IMR-90 (cell line): ENCODE measurements at regions not wholly inside any gene's neighbourhood (a gene's known extent, or its start where the extent isn't known, plus 50 kb on each side); places are given as distances from the start of the nearest gene placed in this dataset.
A peak's percentile ranks its signal among the peaks of the same experiment; 100 is the strongest.
"Not testable (repeated sequence)": the region's sequence is repeated elsewhere in the genome, so short reads cannot be mapped to it uniquely, and the experiment has no call there.

ENCODE experiments used
- ATAC-seq: fragments of 200-7000 bp; cut with Tn5 transposase; 2 replicates; pipeline ENCODE4 v1.9.1; 2020; ENCODE audit warnings: low read depth, mild to moderate bottlenecking, moderate library complexity
- BruUV-seq: library from RNA; stranded (reverse); fragments of 400-500 nt; replicated peaks from 2 replicates; lab custom pipeline; 2021; lab: Mats Ljungman, UMichigan
- CTCF ChIA-PET: fragments of 300-600 bp; formaldehyde crosslinking; extraction: SDS; loops from one replicate; lab custom pipeline; 2021; ENCODE audit warnings: antibody characterized with exemption; lab: Yijun Ruan, JAX
- POLR2A ChIA-PET: fragments of 300-600 bp; sonication (Branson Sonifier 250); formaldehyde crosslinking; loops from one replicate; lab custom pipeline; 2022; ENCODE audit warnings: antibody characterized with exemption; ENCODE audit not compliant: unreplicated experiment; lab: Charles Lee
- DNase-seq: peaks from one replicate; pipeline ENCODE4 v3.0.0; 2013
- H2AFZ ChIP-seq: replicated peaks from 2 replicates; pipeline ENCODE3; 2013; ENCODE audit warnings: low read length, mild to moderate bottlenecking; ENCODE audit not compliant: poor library complexity
- H2AK5ac ChIP-seq: 2 replicates; pipeline ENCODE4 v1.6.1; 2013; ENCODE audit warnings: low read depth, low read length, inconsistent platforms
- H2AK9ac ChIP-seq: replicated peaks from 2 replicates; pipeline ENCODE3; 2013; ENCODE audit warnings: mild to moderate bottlenecking, low read depth, low read length, moderate library complexity; ENCODE audit not compliant: poor library complexity
- H2BK120ac ChIP-seq: 2 replicates; pipeline ENCODE4 v1.6.1; 2013; ENCODE audit warnings: low read depth, low read length, inconsistent platforms
- H2BK15ac ChIP-seq: 3 replicates; pipeline ENCODE4 v1.6.1; 2013; ENCODE audit warnings: low read depth, low read length, inconsistent platforms
- H2BK20ac ChIP-seq: 2 replicates; pipeline ENCODE4 v1.6.1; 2013; ENCODE audit warnings: low read depth, mild to moderate bottlenecking, inconsistent platforms, low read length, moderate library complexity
- H2BK5ac ChIP-seq: 2 replicates; pipeline ENCODE4 v1.6.1; 2013; ENCODE audit warnings: mild to moderate bottlenecking, low read depth, low read length, inconsistent platforms; ENCODE audit not compliant: poor library complexity, severe bottlenecking
- H3K14ac ChIP-seq: replicated peaks from 2 replicates; pipeline ENCODE4 v1.6.1; 2013; ENCODE audit warnings: low read depth, low read length, inconsistent platforms
- H3K18ac ChIP-seq: 2 replicates; pipeline ENCODE4 v1.6.1; 2013; ENCODE audit warnings: low read depth, low read length, control low read depth
- H3K23ac ChIP-seq: 2 replicates; pipeline ENCODE4 v1.6.1; 2013; ENCODE audit warnings: low read depth, low read length, inconsistent platforms
- H3K27ac ChIP-seq: 2 replicates; pipeline ENCODE4 v1.5.1; 2013; ENCODE audit warnings: mild to moderate bottlenecking, control low read depth, low read length; ENCODE audit not compliant: insufficient read depth
- H3K27me3 ChIP-seq: 2 replicates; pipeline ENCODE4 v1.6.1; 2013; ENCODE audit warnings: low read length; ENCODE audit not compliant: control insufficient read depth, insufficient read depth
- H3K36me3 ChIP-seq: 2 replicates; pipeline ENCODE4 v1.6.1; 2013; ENCODE audit warnings: low read length, mixed read lengths; ENCODE audit not compliant: control insufficient read depth, insufficient read depth
- H3K4ac ChIP-seq: 2 replicates; pipeline ENCODE4 v1.6.1; 2013; ENCODE audit warnings: low read depth, low read length, inconsistent platforms
- H3K4me1 ChIP-seq: 2 replicates; pipeline ENCODE4 v1.6.1; 2013; ENCODE audit warnings: low read length, mixed read lengths; ENCODE audit not compliant: control insufficient read depth, insufficient read depth
- H3K4me2 ChIP-seq: 2 replicates; pipeline ENCODE4 v1.6.1; 2013; ENCODE audit warnings: low read depth, mild to moderate bottlenecking, control low read depth, low read length, moderate library complexity
- H3K4me3 ChIP-seq: 2 replicates; pipeline ENCODE4 v1.5.1; 2013; ENCODE audit warnings: low read depth, mild to moderate bottlenecking, control low read depth, low read length, moderate library complexity; ENCODE audit not compliant: insufficient read depth
- H3K56ac ChIP-seq: 2 replicates; pipeline ENCODE4 v1.6.1; 2013; ENCODE audit warnings: low read length, inconsistent platforms; ENCODE audit not compliant: insufficient read depth; ENCODE audit errors: extremely low read depth
- H3K79me1 ChIP-seq, 2 experiments: 2 replicates each; pipeline ENCODE4 v1.6.1; 2013; ENCODE audit warnings: low read length in 2 of 2, inconsistent platforms in 1 of 2, low read depth in 1 of 2
- H3K9ac ChIP-seq: 2 replicates; pipeline ENCODE4 v1.6.1; 2013; ENCODE audit warnings: low read depth, low read length, control low read depth
- H3K9me1 ChIP-seq: 2 replicates; pipeline ENCODE4 v1.6.1; 2013; ENCODE audit warnings: low read length, inconsistent platforms; ENCODE audit not compliant: insufficient read depth
- H3K9me3 ChIP-seq: 2 replicates; pipeline ENCODE4 v1.6.1; 2013; ENCODE audit warnings: low read length; ENCODE audit not compliant: control insufficient read depth, insufficient read depth
- H4K20me1 ChIP-seq: 2 replicates; pipeline ENCODE4 v1.6.1; 2013; ENCODE audit warnings: low read length, inconsistent platforms; ENCODE audit not compliant: insufficient read depth
- H4K5ac ChIP-seq: 2 replicates; pipeline ENCODE4 v1.6.1; 2013; ENCODE audit warnings: mild to moderate bottlenecking, low read depth, low read length, control low read depth
- H4K8ac ChIP-seq, 2 experiments: 2 replicates each; pipeline ENCODE4 v1.6.1; 2013; ENCODE audit warnings: low read depth in 2 of 2, low read length in 2 of 2, control low read depth in 1 of 2, inconsistent platforms in 1 of 2
- H4K91ac ChIP-seq: 2 replicates; pipeline ENCODE4 v1.6.1; 2013; ENCODE audit warnings: low read depth, low read length, inconsistent platforms; ENCODE audit not compliant: insufficient read depth
- CEBPB ChIP-seq: IDR thresholded peaks from 2 replicates; pipeline ENCODE4 v1.6.1; 2012; ENCODE audit warnings: low read depth, low read length, improper control_type of control experiment
- WGBS, 2 experiments: methylation state at CpG; one replicate each; pipeline versions ENCODE4 v1.1.5 to v1.1.7; 2013; ENCODE audit warnings: missing lambda C conversion rate in 2 of 2; ENCODE audit not compliant: insufficient read length in 1 of 2; ENCODE audit errors: extremely low coverage in 2 of 2; 5-methylcytosine and 5-hydroxymethylcytosine counted together
- dilution Hi-C: fragments of 300-500 bp; cut with HindIII; formaldehyde crosslinking; loops from one replicate; pipeline ENCODE4 v1.14.3; 2018; ENCODE audit warnings: low sequenced_read_pairs; ENCODE audit not compliant: unreplicated experiment
- in situ Hi-C: fragments of 300-500 bp; cut with MboI; formaldehyde crosslinking; loops from 3 replicates; pipeline ENCODE4 v1.14.3; 2019; ENCODE audit warnings: low sequenced_read_pairs, inconsistent platforms, mixed read lengths
- intact Hi-C: fragments of 100-400 bp; cut with micrococcal nuclease; formaldehyde crosslinking; loops from 2 replicates; pipeline ENCODE4 v1.10.0; 2022
- TF ChIP-seq, protein P1 (sequence below): fragments of 150-350 bp; IDR thresholded peaks from 2 replicates; pipeline ENCODE4 v1.6.1; 2017; ENCODE audit warnings: mild to moderate bottlenecking, antibody characterized with exemption, low read length, low read depth

DNA sequence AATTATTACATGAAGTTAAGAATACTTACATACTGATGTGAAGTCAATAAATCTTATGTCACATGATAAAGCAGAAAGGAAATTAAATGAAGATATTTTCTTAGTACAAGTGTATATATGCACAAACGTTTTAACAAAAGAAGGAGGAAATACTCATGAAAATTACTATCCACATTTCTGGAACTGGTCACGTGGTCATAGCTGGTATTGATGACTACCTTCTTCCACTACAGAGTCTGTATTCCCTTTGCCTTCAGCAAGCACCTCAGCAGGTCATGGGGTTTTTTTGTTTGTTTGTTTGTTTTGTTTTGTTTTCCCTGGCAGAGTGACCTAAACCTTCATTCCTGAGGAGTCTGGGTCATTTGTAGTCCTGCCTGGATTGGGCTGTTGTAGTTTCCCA lies 174.9 kb upstream of the BANK1 start:
- WGBS, 2 experiments: no CpG with 5 or more reads among the region's 2 CpGs
- no TSS peak for BruUV-seq
- no peak overlapping the region for H2AK9ac ChIP-seq

DNA sequence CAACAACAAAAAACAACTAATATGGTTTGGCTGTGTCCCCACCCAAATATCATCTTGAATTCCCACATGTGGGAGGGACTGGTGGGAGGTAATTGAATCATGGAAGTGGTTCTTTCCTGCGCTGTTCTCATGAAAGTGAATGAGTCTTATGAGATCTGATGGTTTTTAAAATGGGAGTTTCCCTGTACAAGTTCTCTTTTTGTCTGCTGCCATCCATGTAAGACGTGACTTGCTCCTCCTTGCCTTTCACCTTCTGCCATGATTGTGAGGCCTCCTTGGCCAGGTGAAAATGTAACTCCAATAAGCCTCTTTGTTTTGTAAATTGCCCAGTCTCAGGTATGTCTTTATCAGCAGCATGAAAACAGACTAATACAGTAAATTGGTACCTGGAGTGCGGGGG lies 183.5 kb upstream of the BANK1 start:
- BruUV-seq, H4K5ac ChIP-seq, ATAC-seq, H4K8ac ChIP-seq, DNase-seq, H3K4me1 ChIP-seq, H2BK15ac ChIP-seq, H3K4me3 ChIP-seq, H3K36me3 ChIP-seq, CTCF ChIA-PET, H3K79me1 ChIP-seq, H3K4me2 ChIP-seq, intact Hi-C loops, H2BK120ac ChIP-seq, H3K23ac ChIP-seq, dilution Hi-C loops, H3K9me1 ChIP-seq, H3K27ac ChIP-seq, H3K4ac ChIP-seq, H3K56ac ChIP-seq, in situ Hi-C loops, H3K9ac ChIP-seq, H3K27me3 ChIP-seq, H2AK5ac ChIP-seq, H2AFZ ChIP-seq, H4K91ac ChIP-seq, H2BK5ac ChIP-seq, H2AK9ac ChIP-seq, POLR2A ChIA-PET, H4K20me1 ChIP-seq, H3K14ac ChIP-seq, H3K18ac ChIP-seq, H2BK20ac ChIP-seq, H3K9me3 ChIP-seq: not testable (repeated sequence)
- 20% methylated on average over 1 of the region's 3 CpGs; no CpG with 5 or more reads in 1 of the 2 experiments for WGBS, 2 experiments

More for the DNA sequence above, 174.9 kb upstream of the BANK1 start:
- no peak overlapping the region for H3K4ac ChIP-seq
- no peaks in the 10 kb centered on the region for H4K20me1 ChIP-seq
- no peak for DNase-seq
- H3K4me2 ChIP-seq: no peak overlapping the region
- ChIA-PET POLR2A (no interaction called here), CTCF (no interaction called here)
- dilution Hi-C loops (no loop called here), intact Hi-C loops (no loop called here), in situ Hi-C loops (no loop called here)
- H2AFZ ChIP-seq: no peak overlapping the region
- H4K91ac ChIP-seq: no peak overlapping the region
- H3K27me3 ChIP-seq: no peaks in the 10 kb centered on the region
- H3K4me1 ChIP-seq: no peaks in the 10 kb centered on the region
- no peak overlapping the region for H2BK20ac ChIP-seq
- no peak overlapping the region for H4K5ac ChIP-seq
- H3K56ac ChIP-seq: no peak overlapping the region
- H3K9me3 ChIP-seq: no peaks in the 10 kb centered on the region
- H3K14ac ChIP-seq: no peak overlapping the region
- H3K79me1 ChIP-seq: no peaks in the 10 kb centered on the region
- no peak overlapping the region for H4K8ac ChIP-seq
- no peaks in the 10 kb centered on the region for H3K36me3 ChIP-seq
- no peak overlapping the region for H3K27ac ChIP-seq
- no peak overlapping the region for H3K23ac ChIP-seq
- H3K4me3 ChIP-seq: no peak overlapping the region
- H3K18ac ChIP-seq: no peak overlapping the region
- no peak overlapping the region for H2BK5ac ChIP-seq
- no peak for ATAC-seq
- H2AK5ac ChIP-seq: no peak overlapping the region
- H2BK120ac ChIP-seq: no peak overlapping the region
- TF ChIP-seq, protein P1, sequence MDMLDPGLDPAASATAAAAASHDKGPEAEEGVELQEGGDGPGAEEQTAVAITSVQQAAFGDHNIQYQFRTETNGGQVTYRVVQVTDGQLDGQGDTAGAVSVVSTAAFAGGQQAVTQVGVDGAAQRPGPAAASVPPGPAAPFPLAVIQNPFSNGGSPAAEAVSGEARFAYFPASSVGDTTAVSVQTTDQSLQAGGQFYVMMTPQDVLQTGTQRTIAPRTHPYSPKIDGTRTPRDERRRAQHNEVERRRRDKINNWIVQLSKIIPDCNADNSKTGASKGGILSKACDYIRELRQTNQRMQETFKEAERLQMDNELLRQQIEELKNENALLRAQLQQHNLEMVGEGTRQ: 0 out of 2 replicates have a peak, but pooled peaks have one; percentile 8
- TF ChIP-seq CEBPB: no peak
- no peak overlapping the region for H3K9ac ChIP-seq
- no peaks in the 10 kb centered on the region for H3K9me1 ChIP-seq
- H2BK15ac ChIP-seq: no peak overlapping the region
